GM12891 (cell line): ENCODE measurements at regions not wholly inside any gene's neighbourhood (a gene's known extent, or its start where the extent isn't known, plus 50 kb on each side); places are given as distances from the start of the nearest gene placed in this dataset.
"Not testable (repeated sequence)": the region's sequence is repeated elsewhere in the genome, so short reads cannot be mapped to it uniquely, and the experiment has no call there.

Experiments
- DNase-seq: peaks from one replicate; pipeline ENCODE4 v3.0.0; 2011; ENCODE audit warnings: low spot score; ENCODE audit not compliant: insufficient read length
- FAIRE-seq: peaks from 2 replicates; lab custom pipeline; 2011; peaks lifted over from hg19 to GRCh38; lab: Jason Lieb, UNC
- PAX5 ChIP-seq: IDR thresholded peaks from 2 replicates; pipeline ENCODE4 v1.6.1; 2011; ENCODE audit warnings: low read length, moderate library complexity, mild to moderate bottlenecking; ENCODE audit not compliant: insufficient read depth, severe bottlenecking
- POLR2A ChIP-seq: IDR thresholded peaks from 2 replicates; pipeline ENCODE4 v1.6.1; 2011; ENCODE audit warnings: low read depth, low read length, control low read depth
- POLR2AphosphoS5 ChIP-seq: IDR thresholded peaks from 2 replicates; pipeline ENCODE4 v1.6.1; 2011; ENCODE audit warnings: low read depth, low read length, control low read depth
- POU2F2 ChIP-seq: IDR thresholded peaks from 2 replicates; pipeline ENCODE4 v1.6.1; 2011; ENCODE audit warnings: low read depth, mild to moderate bottlenecking, control low read depth, low read length, moderate library complexity
- SPI1 ChIP-seq: IDR thresholded peaks from 2 replicates; pipeline ENCODE4 v1.6.1; 2011; ENCODE audit warnings: low read depth, low read length, control low read depth
- TAF1 ChIP-seq: IDR thresholded peaks from 2 replicates; pipeline ENCODE4 v1.6.1; 2011; ENCODE audit warnings: low read depth, low read length, control low read depth

DNA sequence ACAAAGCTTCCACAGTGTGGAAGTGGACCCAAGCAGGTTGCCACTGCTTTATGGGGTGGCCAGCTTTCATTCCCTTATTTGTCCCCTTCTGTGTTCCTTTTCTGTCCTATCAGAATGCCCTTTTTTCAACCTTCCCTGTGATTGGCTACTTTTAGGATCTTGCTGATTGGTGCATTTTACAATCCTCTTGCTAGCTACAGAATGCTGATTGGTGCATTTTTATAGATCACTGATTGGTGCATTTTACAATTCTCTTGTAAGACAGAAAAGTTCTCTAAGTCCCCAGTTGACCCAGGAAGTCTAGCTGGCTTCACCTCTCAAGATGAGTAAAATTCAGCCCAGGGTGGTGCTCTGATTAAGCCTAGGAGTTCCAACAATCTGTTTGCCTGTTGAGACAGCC, 157.2 kb upstream of the ERCC6L2 start:
- DNase-seq (no peak), FAIRE-seq (no peak)
- TF ChIP-seq POLR2A (no peak), TAF1 (no peak), PAX5 (no peak), SPI1 (no peak), POLR2AphosphoS5 (no peak), POU2F2 (no peak)

GRCh38 chr9:95715868-95716435, 159.5 kb upstream of the ERCC6L2 start:
- TF ChIP-seq SPI1, result no peak
- no peak for TF ChIP-seq TAF1
- no peak for TF ChIP-seq POLR2AphosphoS5
- no peak for TF ChIP-seq PAX5
- TF ChIP-seq POLR2A, result no peak
- TF ChIP-seq POU2F2, result no peak
- FAIRE-seq, result no peak
- no peak for DNase-seq

DNA sequence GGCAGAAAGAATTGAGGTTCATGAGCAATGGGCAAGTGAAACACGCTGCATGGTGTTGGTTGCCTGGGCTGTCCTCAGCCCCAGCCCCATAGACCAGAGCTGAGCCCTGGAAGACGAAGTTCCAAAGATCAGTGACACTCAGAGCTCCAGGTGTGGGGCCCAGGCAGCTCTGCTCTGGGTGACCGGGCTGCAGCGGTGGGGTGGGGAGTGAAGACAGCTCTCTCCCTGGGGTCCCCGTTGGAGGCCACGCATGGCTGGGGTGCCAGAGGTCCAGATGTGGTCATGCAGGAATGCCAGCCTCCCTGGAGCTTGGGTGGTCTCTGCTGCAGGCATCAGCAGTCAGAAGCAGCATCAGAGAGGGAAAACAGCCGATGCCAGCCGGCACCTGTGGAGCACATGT, 165.0 kb upstream of the ERCC6L2 start:
- no peak for TF ChIP-seq POLR2A
- TF ChIP-seq POU2F2, result no peak
- TF ChIP-seq SPI1, result no peak
- TF ChIP-seq PAX5, result no peak
- no peak for TF ChIP-seq TAF1
- TF ChIP-seq POLR2AphosphoS5, result no peak
- no peak for DNase-seq
- no peak for FAIRE-seq

- TF ChIP-seq POU2F2 (no peak), POLR2A (no peak), SPI1 (no peak), POLR2AphosphoS5 (no peak), PAX5 (no peak), TAF1 (no peak)
- FAIRE-seq (no peak), DNase-seq (no peak)
Measured at GRCh38 chr9:95696701-95697100, 178.8 kb upstream of the ERCC6L2 start.

- no peak for TF ChIP-seq POLR2AphosphoS5
- TF ChIP-seq POLR2A, result no peak
- TF ChIP-seq PAX5, result no peak
- TF ChIP-seq SPI1, result no peak
- TF ChIP-seq POU2F2, result no peak
- TF ChIP-seq TAF1, result no peak
- no peak for DNase-seq
- FAIRE-seq, result no peak
Measured at GRCh38 chr9:95691435-95691834, 174.7 kb upstream of the PTCH1 start.

DNA sequence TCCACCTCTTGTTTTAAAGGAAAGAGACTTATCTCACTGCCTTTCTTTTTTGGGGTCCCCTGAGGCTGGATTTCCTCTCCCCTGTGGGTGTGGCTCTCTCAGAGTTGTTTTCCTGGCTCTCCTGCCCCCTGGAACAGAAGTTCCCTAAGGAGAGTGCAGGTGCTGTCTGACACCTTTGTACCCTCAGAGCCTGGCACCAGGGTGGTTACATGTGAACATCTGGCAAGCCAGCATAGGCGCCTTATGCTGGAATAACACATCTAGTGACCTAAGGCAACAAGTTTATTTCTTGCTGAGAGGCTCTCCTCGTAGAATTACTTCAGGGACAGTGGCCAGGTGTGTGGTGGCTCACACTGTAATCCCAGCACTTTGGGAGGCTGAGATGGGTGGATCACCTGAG, 172.9 kb upstream of the PTCH1 start:
- TF ChIP-seq POLR2AphosphoS5 (no peak), POU2F2 (no peak), PAX5 (no peak)
- DNase-seq (no peak), FAIRE-seq (no peak)

GRCh38 chr9:95684516-95684915, 167.7 kb upstream of the PTCH1 start:
- FAIRE-seq (no peak), DNase-seq (no peak)
- no peak for TF ChIP-seq TAF1
- TF ChIP-seq PAX5, result no peak
- TF ChIP-seq POLR2AphosphoS5, result no peak
- TF ChIP-seq SPI1, result no peak
- no peak for TF ChIP-seq POLR2A

GRCh38 chr9:95680306-95680705, 163.5 kb upstream of the PTCH1 start:
- not testable (repeated sequence) for DNase-seq, FAIRE-seq

DNA sequence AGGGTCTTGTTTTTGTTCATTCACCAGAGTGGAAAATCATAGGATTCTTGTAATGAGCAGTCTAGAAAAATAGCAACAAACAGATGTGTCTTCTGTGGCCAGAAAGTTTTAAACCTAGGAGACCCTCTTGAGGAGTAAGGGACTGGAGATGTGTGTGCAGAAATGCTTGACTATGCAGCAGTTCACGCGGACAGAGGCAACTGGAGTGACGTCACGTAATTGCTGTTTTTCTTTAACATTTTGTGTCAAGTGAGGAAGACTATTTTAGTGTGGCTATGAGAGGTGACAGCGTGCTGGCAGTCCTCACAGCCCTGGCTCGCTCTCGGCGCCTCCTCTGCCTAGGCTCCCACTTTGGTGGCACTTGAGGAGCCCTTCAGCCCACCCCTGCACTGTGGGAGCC, 163.1 kb upstream of the PTCH1 start:
- TF ChIP-seq PAX5, result no peak
- no peak for TF ChIP-seq TAF1
- no peak for TF ChIP-seq POLR2A
- no peak for TF ChIP-seq POU2F2
- no peak for TF ChIP-seq SPI1
- no peak for TF ChIP-seq POLR2AphosphoS5
- FAIRE-seq, result no peak
- no peak for DNase-seq

- TF ChIP-seq PAX5 (no peak), SPI1 (no peak), POU2F2 (no peak), POLR2AphosphoS5 (no peak), TAF1 (no peak), POLR2A (no peak)
- FAIRE-seq (no peak), DNase-seq (no peak)
Measured at GRCh38 chr9:95678759-95679158, 162.0 kb upstream of the PTCH1 start.

- TF ChIP-seq SPI1 (no peak), POU2F2 (no peak), TAF1 (no peak), PAX5 (no peak)
- FAIRE-seq, result no peak
Measured at GRCh38 chr9:95670122-95670521, 153.4 kb upstream of the PTCH1 start.

DNA sequence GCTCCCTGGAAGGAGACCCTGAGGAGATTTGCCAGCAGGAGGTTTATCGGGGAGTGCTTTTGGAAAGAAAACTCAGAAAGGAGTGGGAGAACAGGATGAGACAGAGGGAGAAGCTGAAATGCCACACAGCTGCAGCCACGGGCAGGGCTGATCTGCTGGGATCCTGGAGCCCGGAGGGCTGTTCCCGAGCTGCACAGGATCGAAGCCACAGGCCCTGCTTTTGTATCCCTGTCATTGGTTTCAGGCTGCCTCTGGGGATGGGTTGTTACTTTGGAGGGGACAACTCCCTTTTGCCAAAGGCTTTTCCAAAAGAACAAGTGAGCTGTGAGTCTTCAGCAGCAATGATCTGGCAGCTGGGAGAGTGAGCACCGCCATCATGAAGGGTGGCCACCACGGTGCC, 152.5 kb upstream of the PTCH1 start:
- no peak for TF ChIP-seq POU2F2
- no peak for TF ChIP-seq PAX5
- TF ChIP-seq POLR2AphosphoS5, result no peak
- no peak for TF ChIP-seq TAF1
- no peak for TF ChIP-seq SPI1
- TF ChIP-seq POLR2A, result no peak
- no peak for FAIRE-seq
- no peak for DNase-seq

More at GRCh38 chr9:95670122-95670521, 153.4 kb upstream of the PTCH1 start:
- DNase-seq, result no peak
